ENCODE measurements at regions not wholly inside any gene's neighbourhood (a gene's known extent, or its start where the extent isn't known, plus 50 kb on each side); places are given as distances from the start of the nearest gene placed in this dataset.

DNA sequence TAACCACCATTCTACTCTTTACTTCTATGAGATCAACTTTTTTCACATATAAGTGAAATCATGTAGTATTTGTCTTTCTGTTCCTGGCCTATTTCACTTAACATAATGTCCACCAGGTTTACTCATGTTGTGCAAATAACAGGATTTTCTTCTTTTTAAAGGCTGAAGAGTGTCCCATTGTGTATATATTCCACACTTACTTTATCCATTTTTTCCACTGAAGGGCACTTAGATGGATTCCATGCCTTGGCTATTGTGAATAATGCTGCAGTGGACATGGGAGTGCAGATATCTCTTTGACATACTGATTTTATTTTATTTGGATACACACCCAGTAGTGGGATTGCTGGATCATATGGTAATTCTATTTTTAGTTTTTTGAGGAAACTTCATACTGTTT lies 181.1 kb upstream of the HMGA2 start:
- no peak for DNase-seq (ENCODE audit: low spot score)
- intact Hi-C loops (cut with DNase I): no loop called here

DNA sequence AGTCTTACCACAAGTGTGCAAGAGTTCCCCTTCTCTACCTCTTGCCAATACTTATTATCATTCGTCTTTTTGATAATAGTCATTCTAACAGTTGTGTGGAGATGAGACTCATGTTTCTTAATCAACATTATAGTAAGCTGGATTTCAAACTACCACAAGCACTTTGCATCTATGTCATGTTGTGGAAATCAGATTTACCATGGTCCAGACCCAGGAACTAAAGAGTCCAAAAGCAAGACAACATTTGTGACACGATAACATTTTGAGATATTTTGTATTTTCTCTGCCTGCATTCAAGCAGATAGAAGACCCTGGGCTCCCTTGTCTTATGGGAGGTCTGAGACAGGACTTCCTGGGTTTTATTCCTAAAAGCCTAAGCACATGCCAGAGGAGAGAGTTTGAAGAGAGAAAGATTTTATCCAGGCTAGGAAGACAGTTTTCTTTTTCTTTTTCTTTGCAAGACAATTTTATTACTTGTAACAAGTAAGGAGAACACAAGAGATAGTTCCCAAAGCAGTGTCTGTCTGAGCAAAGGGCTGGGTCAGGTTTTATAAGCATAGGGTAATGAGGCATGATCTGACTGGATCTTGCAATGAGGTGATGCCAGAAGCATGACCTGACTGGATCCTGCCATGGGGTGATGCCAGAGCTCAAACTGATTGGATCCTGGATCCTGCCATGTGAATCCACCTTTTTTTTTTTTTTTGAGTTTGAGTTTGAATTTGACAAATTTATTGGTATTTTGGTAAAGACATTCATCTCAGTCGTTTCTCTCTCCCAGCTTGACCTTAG lies 180.5 kb upstream of the HMGA2 start:
- DNase-seq (ENCODE audit: low spot score): no peak
- intact Hi-C loops (cut with DNase I): no loop called here

DNA sequence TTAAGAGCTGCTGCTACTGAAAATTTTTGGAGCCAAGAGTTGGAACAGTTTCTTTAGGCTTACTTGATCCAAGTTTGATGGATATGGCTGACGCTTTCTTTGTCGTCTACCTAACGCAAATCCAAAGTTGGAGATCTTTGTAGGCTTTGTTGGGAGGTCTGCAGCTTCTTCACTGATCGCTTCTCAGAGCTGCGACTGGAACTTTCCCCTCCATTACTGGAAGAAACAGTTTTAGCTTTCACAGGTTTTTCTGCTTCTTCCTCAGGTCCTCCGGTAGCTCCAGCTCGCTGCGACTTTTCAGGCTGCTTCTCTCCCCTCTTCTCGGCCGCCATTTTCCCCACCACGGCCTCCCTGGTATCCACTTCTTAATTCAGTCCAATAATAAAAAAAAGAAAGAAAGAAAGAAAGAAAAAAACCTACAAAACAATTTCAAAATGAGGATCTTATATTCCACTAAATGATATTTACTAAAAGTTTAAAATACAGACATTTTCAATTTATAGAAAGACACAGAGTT lies 178.1 kb upstream of the HMGA2 start:
- intact Hi-C loops (cut with DNase I): no loop called here
- no peak for DNase-seq (ENCODE audit: low spot score)

DNA sequence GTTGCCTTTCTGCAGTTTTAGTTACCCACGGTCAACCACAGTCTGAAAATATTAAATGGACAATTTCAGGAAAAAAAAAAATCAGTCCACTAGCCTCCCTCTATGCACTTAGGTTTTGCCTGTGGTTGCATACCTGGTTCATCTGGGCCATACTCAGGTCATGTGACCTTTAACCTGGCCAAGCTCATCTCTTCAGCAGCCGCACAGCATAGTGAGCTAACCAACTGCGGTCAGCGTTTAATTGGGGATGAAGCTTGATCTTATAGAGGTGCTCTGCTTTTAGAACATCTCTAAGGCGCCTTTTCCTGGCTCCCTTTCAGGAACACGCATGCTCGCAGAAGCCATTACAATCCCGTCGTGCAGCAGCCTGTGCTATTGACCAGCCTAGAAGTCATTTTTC lies 177.2 kb upstream of the HMGA2 start:
- DNase-seq (ENCODE audit: low spot score): no peak
- intact Hi-C loops (cut with DNase I): no loop called here

DNA sequence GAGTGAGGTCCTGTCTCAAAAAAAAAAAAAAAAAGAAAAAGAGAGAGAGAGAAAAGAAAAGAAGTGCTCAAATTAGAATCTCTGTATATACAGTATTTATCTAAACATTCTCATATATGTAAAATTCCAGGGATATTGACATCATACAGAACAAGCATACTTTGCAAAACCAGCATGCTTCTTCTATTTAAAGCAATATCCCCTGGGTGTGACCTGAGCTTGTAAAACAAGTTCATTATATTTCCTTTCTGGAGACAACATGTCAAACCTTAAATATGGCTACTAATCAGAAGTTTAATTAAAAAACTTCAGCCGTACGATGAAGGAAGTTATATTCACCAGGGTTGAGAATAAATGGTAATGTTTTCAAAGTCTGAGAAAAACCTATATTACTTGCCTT lies 175.8 kb upstream of the HMGA2 start:
- intact Hi-C loops (cut with DNase I): loop anchor here in 1 of 2 donors (1.0 kb wide), 1 partner anchor 21 kb away; no protein-coding TSS in a partner anchor
- DNase-seq (ENCODE audit: low spot score): no peak

DNA sequence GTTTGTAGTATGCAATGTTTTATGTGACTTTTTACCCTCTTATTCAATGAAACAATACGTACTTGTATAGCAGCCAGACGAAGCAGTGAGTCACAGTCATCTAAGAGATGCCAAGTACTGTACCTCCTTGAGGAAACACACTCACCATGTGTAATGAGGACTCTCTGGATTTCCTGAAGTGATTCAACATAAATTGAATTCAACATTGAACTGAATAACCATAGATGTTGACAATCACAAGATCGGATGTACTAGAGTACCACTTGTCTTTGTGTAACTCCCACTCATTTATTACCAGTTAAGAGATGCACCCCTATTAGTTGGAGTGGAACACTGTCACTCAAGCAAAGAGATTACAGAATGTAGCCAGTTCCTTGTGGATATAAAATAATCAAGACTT lies 175.2 kb upstream of the HMGA2 start:
- DNase-seq (ENCODE audit: low spot score): no peak
- intact Hi-C loops (cut with DNase I): no loop called here

DNA sequence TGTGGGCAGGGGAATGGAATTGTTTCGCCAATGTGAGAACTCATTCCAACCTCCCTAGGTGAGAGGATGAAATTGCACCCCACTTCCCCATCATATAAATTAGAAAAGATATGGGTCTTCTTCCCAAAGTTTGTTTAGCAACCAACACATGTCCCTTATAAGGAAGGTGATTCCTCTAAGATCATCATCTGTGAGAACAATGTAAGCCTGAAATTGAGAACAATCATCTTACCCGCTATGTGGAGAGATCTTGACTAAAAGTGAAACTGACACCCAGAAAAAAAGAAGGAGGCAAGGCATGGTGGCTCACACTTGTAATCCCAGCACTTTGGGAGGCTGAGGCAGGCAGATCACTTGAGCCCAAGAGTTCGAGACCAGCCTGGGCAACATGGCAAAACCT lies 173.2 kb upstream of the HMGA2 start:
- intact Hi-C loops (cut with DNase I): no loop called here
- no peak for DNase-seq (ENCODE audit: low spot score)

DNA sequence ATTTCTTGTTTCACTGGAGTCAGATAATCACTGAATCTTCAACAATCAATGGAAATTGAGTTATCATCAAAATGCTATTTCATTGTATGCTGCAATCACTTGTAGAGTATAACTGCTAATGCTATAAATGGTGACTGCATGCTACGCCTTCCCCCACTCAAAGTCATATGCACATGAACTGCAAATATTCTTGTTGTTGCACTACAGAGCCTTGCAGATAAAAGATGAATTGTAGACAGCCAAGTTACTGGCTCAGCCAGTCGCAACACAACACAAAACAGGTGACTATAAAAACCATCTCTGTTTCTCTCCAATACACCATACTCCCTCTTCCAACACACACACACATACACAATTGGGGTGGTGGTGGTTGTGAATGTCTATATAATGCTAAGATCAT lies 171.0 kb upstream of the HMGA2 start:
- intact Hi-C loops (cut with DNase I): no loop called here

DNA sequence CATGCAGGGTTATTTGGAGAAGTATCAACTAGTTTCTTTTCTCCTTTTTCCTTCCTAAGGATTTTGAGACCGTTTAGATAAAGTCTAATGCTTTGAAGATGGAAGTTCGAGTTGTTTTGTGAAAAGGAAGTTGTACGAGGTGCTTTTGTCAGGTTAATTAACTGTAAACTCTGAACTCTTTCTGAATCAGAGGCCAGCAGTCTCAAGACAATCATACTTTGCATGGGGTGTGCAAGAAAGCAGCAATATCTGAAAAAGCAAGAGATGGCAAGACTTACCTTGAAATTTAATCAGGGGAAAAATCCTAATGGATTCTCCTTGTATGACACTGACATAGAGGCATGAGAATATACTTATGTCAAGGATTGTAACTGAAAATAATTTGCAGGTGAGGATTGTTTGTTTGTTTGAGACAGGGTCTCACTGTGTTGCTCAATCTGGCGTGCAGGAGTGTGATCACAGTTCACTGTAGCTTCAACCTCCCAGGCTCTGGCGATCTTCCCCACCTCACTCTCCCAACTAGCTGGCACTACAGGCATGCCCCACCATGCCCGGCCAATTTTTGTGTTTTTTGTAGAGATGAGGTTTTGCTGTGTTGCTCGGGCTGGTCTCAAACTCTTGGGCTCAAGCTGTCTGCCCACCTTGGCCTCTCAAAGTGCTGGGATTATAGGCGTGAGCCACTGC lies 170.2 kb upstream of the HMGA2 start:
- DNase-seq (ENCODE audit: low spot score): no peak
- intact Hi-C loops (cut with DNase I): no loop called here

More for the DNA sequence above, 171.0 kb upstream of the HMGA2 start:
- DNase-seq (ENCODE audit: low spot score): no peak

DNA sequence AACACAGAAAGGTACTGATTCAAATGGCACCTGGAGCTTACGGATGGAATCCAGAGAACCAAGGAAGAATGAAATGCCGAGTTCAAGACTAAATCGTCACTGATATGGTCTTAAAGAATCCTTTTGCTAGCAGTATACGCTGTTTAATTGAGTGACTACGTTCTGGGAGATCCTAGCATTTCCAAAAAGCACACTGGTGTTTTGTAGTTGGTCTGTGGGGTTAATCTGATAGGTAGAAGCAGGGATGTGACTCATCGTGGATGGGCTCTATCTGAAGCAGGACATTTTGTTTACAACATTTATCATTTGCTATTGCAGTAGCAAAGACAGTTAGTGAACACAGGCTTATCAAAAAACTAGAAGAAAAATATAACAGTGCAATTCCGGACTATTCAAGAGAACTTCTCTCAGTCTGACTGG lies 169.2 kb upstream of the HMGA2 start:
- no peak for DNase-seq (ENCODE audit: low spot score)
- intact Hi-C loops (cut with DNase I): no loop called here

DNA sequence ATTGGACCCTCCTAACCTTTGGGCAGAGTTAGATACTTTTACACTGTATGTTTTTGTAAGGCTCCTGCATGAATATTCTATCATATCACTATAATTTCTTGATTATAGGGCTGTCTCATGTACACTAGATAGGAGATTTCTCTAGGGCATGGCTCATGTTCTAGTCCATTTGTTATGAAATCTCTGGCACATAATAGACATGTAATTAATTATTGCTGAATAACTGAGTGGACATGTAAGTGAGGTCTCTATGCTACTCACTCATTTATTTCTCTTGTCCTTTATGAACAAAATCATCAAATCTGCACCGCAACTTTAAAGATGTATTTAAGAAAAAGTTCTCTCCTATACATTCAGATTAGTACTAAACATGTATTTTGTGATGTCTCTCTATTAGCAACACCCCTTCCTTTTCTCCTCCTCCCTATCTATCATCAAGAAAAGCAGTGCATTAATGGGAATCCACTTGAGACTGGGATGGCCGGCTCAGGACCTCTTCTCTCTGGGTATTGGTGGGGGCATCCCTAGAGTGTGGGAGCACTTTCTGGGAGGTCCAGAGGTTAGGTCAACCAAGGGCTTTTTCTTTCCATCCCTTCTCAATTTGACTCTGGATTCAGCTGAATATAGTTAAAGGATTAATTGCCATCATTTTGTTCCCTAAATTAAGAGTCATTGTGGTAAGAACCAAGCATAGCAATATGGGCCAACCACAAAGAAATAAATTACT lies 168.0 kb upstream of the HMGA2 start:
- intact Hi-C loops (cut with DNase I): no loop called here
- DNase-seq (ENCODE audit: low spot score): no peak

DNA sequence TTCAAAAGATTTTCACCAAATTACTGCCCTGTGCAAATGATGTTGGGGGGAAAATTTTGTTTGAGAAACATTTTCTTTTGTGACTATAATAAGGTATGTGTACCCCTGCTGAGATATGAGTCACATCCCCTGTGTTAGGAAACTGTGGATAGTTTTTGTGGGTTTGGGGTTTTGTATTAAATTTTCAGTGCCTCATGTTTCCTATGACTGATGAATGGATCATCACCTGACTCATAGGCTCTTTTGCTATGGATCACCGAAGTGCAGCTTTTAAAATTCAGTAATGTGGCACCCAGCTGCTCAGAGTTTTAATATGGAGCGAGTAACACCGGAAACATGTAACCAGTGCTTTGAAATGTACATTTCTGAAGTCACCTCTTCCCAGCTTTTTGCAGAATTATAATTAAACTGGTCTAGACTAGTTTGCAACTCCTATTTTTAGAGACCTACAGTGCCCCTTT lies 167.4 kb upstream of the HMGA2 start:
- intact Hi-C loops (cut with DNase I): no loop called here

DNA sequence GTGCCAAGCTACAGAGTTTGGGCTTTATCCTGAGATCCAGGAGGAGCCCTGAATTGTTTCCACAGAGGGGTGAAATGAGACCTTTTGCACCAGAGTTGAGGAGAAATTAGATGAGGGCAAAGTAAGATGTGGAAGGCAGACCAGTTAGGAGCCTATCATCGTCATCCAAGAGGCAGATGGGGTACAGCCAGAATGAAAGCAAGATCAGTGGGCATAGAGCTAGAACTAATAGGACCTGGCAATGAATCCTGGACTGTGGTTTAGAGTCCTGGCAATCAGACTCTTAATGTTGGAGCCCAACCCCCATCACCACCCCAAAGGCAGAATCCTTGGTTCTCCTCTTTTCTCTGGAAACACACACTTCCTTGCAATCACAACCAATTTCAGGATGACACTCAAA lies 166.6 kb upstream of the HMGA2 start:
- intact Hi-C loops (cut with DNase I): no loop called here
- DNase-seq (ENCODE audit: low spot score): no peak

More for the DNA sequence above, 167.4 kb upstream of the HMGA2 start:
- DNase-seq (ENCODE audit: low spot score): no peak

DNA sequence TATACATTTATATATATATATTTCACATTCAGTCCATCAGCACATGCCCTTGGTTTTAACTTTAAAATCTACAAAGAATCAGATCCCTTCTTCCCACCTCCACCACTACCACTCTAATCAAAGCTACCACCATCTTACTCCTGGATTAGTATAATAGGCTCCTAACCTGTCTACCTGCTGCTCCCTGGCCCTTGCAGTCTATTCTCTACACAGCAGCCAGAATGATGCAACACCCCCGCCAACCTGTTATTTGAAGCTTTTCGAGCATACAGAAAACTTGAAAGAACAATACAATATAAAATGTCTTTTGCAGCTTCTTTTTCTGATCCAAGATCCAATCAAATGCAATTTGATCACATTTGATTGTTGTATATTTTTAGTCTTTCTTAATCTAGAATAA lies 165.9 kb upstream of the HMGA2 start:
- no peak for DNase-seq (ENCODE audit: low spot score)
- intact Hi-C loops (cut with DNase I): no loop called here

DNA sequence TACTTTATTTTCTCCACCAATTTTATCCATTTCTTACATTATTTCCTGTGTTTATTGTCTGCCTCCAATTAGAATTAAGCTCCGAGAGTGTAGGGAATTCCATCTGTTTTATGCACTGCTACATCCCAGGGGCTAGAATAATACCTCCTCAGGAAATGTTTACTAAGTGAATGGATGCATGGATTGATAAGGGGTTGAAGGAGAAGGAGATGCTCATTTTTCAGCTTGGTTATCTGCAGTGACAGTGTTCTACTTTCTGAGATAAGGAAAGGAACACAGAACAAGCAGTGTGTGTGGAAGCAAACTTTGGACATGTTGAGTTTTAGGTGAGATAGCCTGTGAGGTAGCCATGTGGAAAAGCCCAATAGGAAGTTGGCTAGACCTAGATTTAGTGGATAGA lies 164.6 kb upstream of the HMGA2 start:
- DNase-seq (ENCODE audit: low spot score): no peak
- intact Hi-C loops (cut with DNase I): no loop called here

DNA sequence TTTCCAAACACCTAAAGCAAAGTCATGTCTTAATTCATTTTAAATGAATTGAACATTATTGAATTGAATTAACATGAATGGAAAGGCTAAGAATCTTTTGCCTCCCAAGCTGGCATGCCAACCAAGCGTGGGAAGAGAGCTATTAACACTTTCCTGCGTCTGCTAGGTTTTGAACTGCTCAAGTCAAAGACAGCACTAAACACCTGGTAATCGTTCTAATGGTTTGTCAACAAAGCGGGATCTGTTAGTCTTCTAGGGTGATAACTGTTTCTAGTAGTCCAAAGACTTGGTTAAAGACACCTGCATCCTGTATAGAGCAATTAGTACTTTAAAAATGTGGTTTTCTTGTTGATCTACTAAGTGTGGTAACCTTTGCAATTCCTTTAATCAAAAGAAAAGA lies 164.2 kb upstream of the HMGA2 start:
- DNase-seq (ENCODE audit: low spot score): no peak
- intact Hi-C loops (cut with DNase I): no loop called here

DNA sequence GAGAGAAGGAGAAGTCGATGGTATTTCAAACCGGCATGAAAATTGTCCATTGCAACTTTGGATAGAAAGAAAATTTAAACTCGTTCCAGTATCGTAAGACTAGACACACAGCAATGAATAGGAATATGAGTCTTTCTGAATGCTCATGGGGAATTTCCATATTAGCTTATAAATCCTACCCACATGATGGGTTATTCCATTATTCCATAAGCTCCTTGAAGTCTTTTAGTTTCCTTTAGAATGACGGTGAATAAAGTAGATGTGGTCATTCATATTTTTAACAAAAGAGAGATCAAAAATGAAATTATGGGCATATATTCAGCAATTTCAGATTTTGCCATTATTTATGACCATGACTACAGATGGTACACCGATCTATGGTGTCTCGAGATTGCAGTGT lies 163.4 kb upstream of the HMGA2 start:
- intact Hi-C loops (cut with DNase I): no loop called here
- no peak for DNase-seq (ENCODE audit: low spot score)

DNA sequence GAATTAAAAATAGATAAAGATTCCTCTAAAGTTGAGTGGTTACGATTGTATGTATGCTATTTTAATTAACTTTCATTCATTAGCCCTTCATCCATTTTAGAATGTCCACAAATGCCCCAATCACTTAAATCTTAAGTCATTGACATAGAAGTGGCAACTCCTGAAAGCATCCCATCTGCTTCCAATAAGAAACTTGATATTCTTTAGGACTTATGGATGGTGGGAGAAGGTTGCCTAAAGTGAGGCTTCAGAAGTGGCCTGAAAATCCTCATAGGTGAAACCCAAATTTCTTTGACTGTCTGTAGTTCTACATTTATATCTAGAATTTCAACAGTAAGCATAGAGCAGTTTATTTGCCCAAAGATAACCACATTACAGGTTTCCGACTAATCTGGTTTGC lies 161.7 kb upstream of the HMGA2 start:
- intact Hi-C loops (cut with DNase I): no loop called here
- DNase-seq (ENCODE audit: low spot score): no peak

DNA sequence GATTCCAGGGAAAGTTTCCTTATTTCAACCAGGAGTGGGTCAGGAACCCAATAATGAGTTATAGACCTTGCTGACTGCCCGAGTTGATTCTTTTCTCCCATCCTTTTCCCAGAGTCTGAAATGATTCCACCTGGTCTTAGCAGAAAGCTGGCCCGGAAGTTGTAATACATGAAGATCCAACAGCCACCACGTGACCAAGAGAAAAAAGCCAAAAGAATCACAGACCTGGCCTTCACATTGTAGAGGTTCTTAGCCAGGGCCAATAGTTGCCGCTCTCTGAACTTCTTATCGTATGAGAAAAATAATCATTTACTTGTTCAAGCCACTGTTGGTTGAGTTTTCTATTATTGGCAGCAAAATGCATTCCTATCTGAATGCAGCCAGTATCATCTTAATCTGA lies 161.2 kb upstream of the HMGA2 start:
- intact Hi-C loops (cut with DNase I): no loop called here
- no peak for DNase-seq (ENCODE audit: low spot score)

DNA sequence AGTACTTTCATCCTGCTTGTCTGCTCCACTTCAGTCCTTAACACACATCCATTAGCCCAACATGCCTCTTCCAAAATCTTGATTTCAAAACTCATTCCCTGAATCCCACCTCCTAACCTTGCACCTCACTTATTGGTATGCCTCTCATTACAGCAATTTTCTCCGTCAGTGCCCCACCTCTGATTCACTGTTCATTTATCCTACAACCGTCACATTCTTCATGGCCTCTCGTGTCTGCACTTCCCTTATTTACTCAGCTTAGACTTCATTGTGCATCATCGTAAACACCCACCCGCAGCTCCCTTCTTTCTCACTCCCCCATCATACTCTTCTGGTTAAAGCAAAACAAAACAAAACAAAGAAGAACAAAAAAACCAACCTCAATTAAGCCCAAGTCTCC lies 160.6 kb upstream of the HMGA2 start:
- intact Hi-C loops (cut with DNase I): no loop called here
- no peak for DNase-seq (ENCODE audit: low spot score)

All from posterior vena cava (tissue), 2 donors.